Thyroid gland (tissue), 4 donors: ENCODE measurements at regions not wholly inside any gene's neighbourhood (a gene's known extent, or its start where the extent isn't known, plus 50 kb on each side); places are given as distances from the start of the nearest gene placed in this dataset.

Experiments
- CTCF ChIP-seq, 6 experiments: fragments of 200-600 bp in 3 of 6; fragments of 450-650 bp in 3 of 6; sonication (generic) in 3 of 6; IDR thresholded peaks; one replicate each; pipeline ENCODE4 v1.5.1; 2016 to 2019; ENCODE audit warnings: antibody characterized with exemption in 6 of 6, mild to moderate bottlenecking in 2 of 6, inconsistent platforms in 1 of 6, moderate library complexity in 1 of 6
- POLR2A ChIP-seq, 2 donors: fragments of 450-650 bp; IDR thresholded peaks; one replicate each; pipeline ENCODE4 v1.6.1; 2017; ENCODE audit warnings: antibody characterized with exemption in 2 of 2, mild to moderate bottlenecking in 2 of 2, moderate library complexity in 1 of 2

GRCh38 chr12:124122722-124123121 is 149.7 kb downstream of the ZNF664 start:
- TF ChIP-seq CTCF (IDR thresholded peaks at IDR 0.05) (no peak), POLR2A (IDR thresholded peaks at IDR 0.05) (no peak)
